ENCODE measurements at regions not wholly inside any gene's neighbourhood (a gene's known extent, or its start where the extent isn't known, plus 50 kb on each side); places are given as distances from the start of the nearest gene placed in this dataset.

GRCh38 chr6:5937936-5938706, 68.6 kb downstream of the NRN1 start:
- no peak for DNase-seq
- H3K79me2 ChIP-seq (ENCODE audit: insufficient read depth): no peaks in the 10 kb centered on the region
- no peak overlapping the region for H3K4me2 ChIP-seq
- POLR2A ChIA-PET: no interaction called here
- TF ChIP-seq MAX (IDR thresholded peaks at IDR 0.05; ENCODE audit: low read depth) (no peak), REST (IDR thresholded peaks at IDR 0.05; ENCODE audit: low read depth, low read length) (no peak), USF2 (IDR thresholded peaks at IDR 0.05; ENCODE audit: borderline replicate concordance, low read depth, low read length) (no peak), POLR2AphosphoS5 (IDR thresholded peaks at IDR 0.05; ENCODE audit: low read depth, low read length) (no peak), CTCF (IDR thresholded peaks at IDR 0.05) (no peak), CHD2 (IDR thresholded peaks at IDR 0.05; ENCODE audit: low read length, partially characterized antibody) (no peak), NFIC (IDR thresholded peaks at IDR 0.05; ENCODE audit: borderline replicate concordance) (no peak)
- H3K27me3 ChIP-seq (ENCODE audit: insufficient read depth): no peaks in the 10 kb centered on the region
- no peak overlapping the region; a peak in 1 of 4 replicates for H3K27ac ChIP-seq (ENCODE audit: low read depth in 2 of 2, low read length in 1 of 2)
- H4K20me1 ChIP-seq (ENCODE audit: insufficient read depth): no peaks in the 10 kb centered on the region
- no peaks in the 10 kb centered on the region for H3K9me2 ChIP-seq
- CTCF ChIA-PET: interaction anchor here (0.6 to 1.6 kb wide), 3 partner anchors 13 to 38 kb away, joined by 3 to 5 read pairs (median 3); no protein-coding TSS in a partner anchor
- H3F3A ChIP-seq (replicated peaks; ENCODE audit: insufficient read depth): peaks cover 23% of the 10 kb centered on the region
- 0 out of 2 replicates have a peak, but pooled peaks cover 1% of the 10 kb centered on the region for H3K9me3 ChIP-seq
- peaks cover 20% of the 10 kb centered on the region in 2 experiments; a peak in 3 of 4 replicates for H3K4me1 ChIP-seq (ENCODE audit: control insufficient read depth in 1 of 2, insufficient read depth in 2 of 2, low read depth in 1 of 2, low read length in 1 of 2)
- H3K9ac ChIP-seq: no peak overlapping the region
- H2AFZ ChIP-seq (ENCODE audit: low read depth): no peak overlapping the region
- WGBS (ENCODE audit: low lambda C conversion rate): 87% methylated on average over 13 of the region's 19 CpGs
- H3K4me3 ChIP-seq (ENCODE audit: low read depth in 2 of 2, low read length in 1 of 2): no peak overlapping the region
- no peaks in the 10 kb centered on the region for H3K36me3 ChIP-seq (replicated peaks in 1 of 2; ENCODE audit: control insufficient read depth in 1 of 2, insufficient read depth in 2 of 2, low read length in 1 of 2)

Measured in SK-N-SH (cell line).